HFF-Myc (cell line): ENCODE measurements at regions not wholly inside any gene's neighbourhood (a gene's known extent, or its start where the extent isn't known, plus 50 kb on each side); places are given as distances from the start of the nearest gene placed in this dataset.

Source experiments
- DNase-seq: peaks from one replicate; pipeline ENCODE4 v3.0.0-alpha.2; 2011; ENCODE audit warnings: low read depth; ENCODE audit errors: extremely low read depth
- H3K4me3 ChIP-seq: replicated peaks from 2 replicates; pipeline ENCODE4 v1.5.1; 2011; ENCODE audit warnings: low read depth, mild to moderate bottlenecking, control low read depth, low read length
- CTCF ChIP-seq: IDR thresholded peaks from 2 replicates; pipeline ENCODE4 v1.5.1; 2012; ENCODE audit warnings: mild to moderate bottlenecking, low read depth, low read length, control low read depth; ENCODE audit errors: missing control alignments

GRCh38 chr6:50257322-50257721 lies 207.6 kb upstream of the DEFB112 start:
- H3K4me3 ChIP-seq, result no peak overlapping the region
- DNase-seq, result no peak
- TF ChIP-seq CTCF, result no peak

GRCh38 chr6:50259903-50260302 lies 210.2 kb upstream of the DEFB112 start:
- no peak for DNase-seq
- H3K4me3 ChIP-seq, result no peak overlapping the region
- no peak for TF ChIP-seq CTCF

- H3K4me3 ChIP-seq, result no peak overlapping the region
- peak; percentile 5 for TF ChIP-seq CTCF
- DNase-seq, result no peak
Measured at GRCh38 chr6:50264995-50265571, 215.4 kb upstream of the DEFB112 start.

- no peak for DNase-seq
- no peak overlapping the region for H3K4me3 ChIP-seq
- TF ChIP-seq CTCF, result no peak
Measured at GRCh38 chr6:50270415-50270814, 220.7 kb upstream of the DEFB112 start.

GRCh38 chr6:50271266-50271665 lies 221.5 kb upstream of the DEFB112 start:
- TF ChIP-seq CTCF, result no peak
- no peak overlapping the region for H3K4me3 ChIP-seq
- DNase-seq, result no peak

DNA sequence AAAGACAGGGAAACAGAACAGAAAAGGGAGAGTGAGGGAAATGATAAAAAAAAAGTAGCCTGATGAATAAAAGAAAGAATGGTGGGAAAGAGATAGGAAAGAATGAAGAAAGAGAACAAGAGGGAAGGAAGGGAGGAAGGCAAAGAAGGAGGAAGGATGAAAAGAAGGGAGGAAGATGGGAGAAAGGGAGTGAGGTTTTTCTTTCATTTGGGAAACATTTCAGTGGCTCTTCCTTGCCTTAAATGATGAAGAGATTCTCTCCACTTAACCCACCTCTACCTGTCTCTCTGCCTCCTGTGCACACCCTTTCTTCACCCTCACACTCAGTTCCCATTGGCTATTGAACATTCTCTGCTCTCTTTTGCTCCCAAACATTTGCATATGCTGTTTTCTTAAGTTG lies 222.1 kb upstream of the DEFB112 start:
- H3K4me3 ChIP-seq, result no peak overlapping the region
- TF ChIP-seq CTCF, result no peak
- no peak for DNase-seq

DNA sequence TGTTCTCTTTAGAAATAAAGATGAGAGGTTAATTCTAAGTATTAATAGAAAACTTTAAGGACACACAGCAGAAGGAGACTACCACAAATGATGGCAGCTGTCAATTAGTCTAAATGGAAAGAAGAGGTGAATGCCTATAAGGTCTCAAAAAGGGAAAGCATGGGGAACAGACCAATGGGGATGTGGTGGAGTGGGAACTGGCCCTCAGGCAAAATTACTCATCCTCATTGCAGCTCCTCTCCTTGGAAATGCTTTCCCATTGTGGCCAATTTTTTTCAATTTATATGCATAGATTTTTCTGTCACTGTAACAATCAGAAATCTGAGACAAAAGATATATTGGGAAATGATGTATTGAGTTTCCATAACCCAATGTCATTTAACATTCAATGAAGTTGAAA lies 222.9 kb upstream of the DEFB112 start:
- no peak overlapping the region for H3K4me3 ChIP-seq
- no peak for TF ChIP-seq CTCF
- DNase-seq, result no peak
